Activated CD4-positive, alpha-beta memory T cell treated with anti-CD3 and anti-CD28 coated beads for 36 hours (primary cell): ENCODE measurements at regions not wholly inside any gene's neighbourhood (a gene's known extent, or its start where the extent isn't known, plus 50 kb on each side); places are given as distances from the start of the nearest gene placed in this dataset.

Experiments used
- CTCF ChIA-PET: fragments of 350-600 bp; sonication (Branson Sonifier 250); formaldehyde crosslinking; loops from one replicate; lab custom pipeline; 2021; ENCODE audit warnings: antibody characterized with exemption, inconsistent platforms; lab: Charles Lee
- POLR2A ChIA-PET: fragments of 350-600 bp; sonication (Branson Sonifier 250); formaldehyde crosslinking; loops from one replicate; lab custom pipeline; 2021; ENCODE audit warnings: antibody characterized with exemption; lab: Charles Lee
- DNase-seq: peaks from one replicate; pipeline ENCODE4 v3.0.0-alpha.2; 2020
- H3K27ac Mint-ChIP-seq: one replicate; pipeline ENCODE4 v1.8.0; 2021; ENCODE audit warnings: mixed read lengths
- H3K27me3 Mint-ChIP-seq: one replicate; pipeline ENCODE4 v1.8.0; 2021; ENCODE audit warnings: mixed read lengths
- H3K36me3 Mint-ChIP-seq: one replicate; pipeline ENCODE4 v1.8.0; 2021; ENCODE audit warnings: mixed read lengths
- H3K4me1 Mint-ChIP-seq: one replicate; pipeline ENCODE4 v1.8.0; 2021; ENCODE audit warnings: low read depth, mixed read lengths
- H3K4me3 Mint-ChIP-seq: one replicate; pipeline ENCODE4 v1.8.0; 2021; ENCODE audit warnings: mild to moderate bottlenecking, mixed read lengths
- H3K9me3 Mint-ChIP-seq: one replicate; pipeline ENCODE4 v1.8.0; 2021; ENCODE audit warnings: mixed read lengths
- intact Hi-C: fragments of 100-400 bp; cut with micrococcal nuclease; formaldehyde crosslinking; loops from one replicate; pipeline ENCODE4 v1.15.1; 2023

GRCh38 chr22:48857202-48857805, 970.4 kb downstream of the BRD1 start:
- Mint-ChIP-seq H3K4me1 (no peaks in the 10 kb centered on the region), H3K36me3 (no peaks in the 10 kb centered on the region), H3K27me3 (peaks cover 9% of the 10 kb centered on the region), H3K9me3 (no peaks in the 10 kb centered on the region), H3K4me3 (no peak overlapping the region), H3K27ac (no peak overlapping the region)
- DNase-seq: no peak
- CTCF ChIA-PET: no interaction called here
- POLR2A ChIA-PET: no interaction called here
- intact Hi-C loops: no loop called here

- ChIA-PET CTCF (no interaction called here), POLR2A (no interaction called here)
- Mint-ChIP-seq H3K4me1 (no peaks in the 10 kb centered on the region), H3K9me3 (no peaks in the 10 kb centered on the region), H3K27me3 (peaks cover 9% of the 10 kb centered on the region), H3K27ac (no peak overlapping the region), H3K4me3 (no peak overlapping the region), H3K36me3 (no peaks in the 10 kb centered on the region)
- intact Hi-C loops: no loop called here
- DNase-seq: no peak
These were observed 971.4 kb downstream of the BRD1 start for GRCh38 chr22:48856308-48856615.

- ChIA-PET CTCF (no interaction called here), POLR2A (no interaction called here)
- Mint-ChIP-seq H3K4me3 (no peak overlapping the region), H3K27ac (no peak overlapping the region), H3K4me1 (no peaks in the 10 kb centered on the region), H3K36me3 (no peaks in the 10 kb centered on the region), H3K27me3 (peaks cover 9% of the 10 kb centered on the region), H3K9me3 (no peaks in the 10 kb centered on the region)
- no peak for DNase-seq
- intact Hi-C loops: no loop called here
These were observed 971.9 kb downstream of the BRD1 start for GRCh38 chr22:48855593-48856307.

GRCh38 chr22:48855013-48855412, 972.7 kb downstream of the BRD1 start:
- Mint-ChIP-seq H3K36me3 (no peaks in the 10 kb centered on the region), H3K9me3 (no peaks in the 10 kb centered on the region), H3K27me3 (peaks cover 9% of the 10 kb centered on the region), H3K4me3 (no peak overlapping the region), H3K27ac (no peak overlapping the region), H3K4me1 (no peaks in the 10 kb centered on the region)
- CTCF ChIA-PET: no interaction called here
- DNase-seq: no peak
- intact Hi-C loops: no loop called here
- POLR2A ChIA-PET: no interaction called here

- no peaks in the 10 kb centered on the region for H3K9me3 Mint-ChIP-seq
- no peaks in the 10 kb centered on the region for H3K36me3 Mint-ChIP-seq
- H3K27me3 Mint-ChIP-seq: peaks cover 5% of the 10 kb centered on the region
- H3K27ac Mint-ChIP-seq: no peak overlapping the region
- no peaks in the 10 kb centered on the region for H3K4me1 Mint-ChIP-seq
- H3K4me3 Mint-ChIP-seq: no peak overlapping the region
- CTCF ChIA-PET: no interaction called here
- intact Hi-C loops: no loop called here
- POLR2A ChIA-PET: no interaction called here
- DNase-seq: no peak
These were observed 973.9 kb downstream of the BRD1 start for GRCh38 chr22:48853627-48854240.

- Mint-ChIP-seq H3K27ac (no peak overlapping the region), H3K4me1 (no peaks in the 10 kb centered on the region), H3K9me3 (no peaks in the 10 kb centered on the region), H3K4me3 (no peak overlapping the region), H3K36me3 (no peaks in the 10 kb centered on the region), H3K27me3 (peaks cover 4% of the 10 kb centered on the region)
- CTCF ChIA-PET: no interaction called here
- no peak for DNase-seq
- intact Hi-C loops: no loop called here
- POLR2A ChIA-PET: no interaction called here
These were observed 975.6 kb downstream of the BRD1 start for GRCh38 chr22:48851933-48852549.

GRCh38 chr22:48850658-48851287, 976.9 kb downstream of the BRD1 start:
- Mint-ChIP-seq H3K4me3 (no peak overlapping the region), H3K36me3 (no peaks in the 10 kb centered on the region), H3K27me3 (peaks cover 6% of the 10 kb centered on the region), H3K27ac (no peak overlapping the region), H3K4me1 (no peaks in the 10 kb centered on the region), H3K9me3 (no peaks in the 10 kb centered on the region)
- no peak for DNase-seq
- intact Hi-C loops: no loop called here
- CTCF ChIA-PET: no interaction called here
- POLR2A ChIA-PET: no interaction called here

GRCh38 chr22:48849963-48850657, 977.6 kb downstream of the BRD1 start:
- Mint-ChIP-seq H3K9me3 (no peaks in the 10 kb centered on the region), H3K36me3 (no peaks in the 10 kb centered on the region), H3K27me3 (peaks cover 6% of the 10 kb centered on the region), H3K4me1 (no peaks in the 10 kb centered on the region), H3K4me3 (no peak overlapping the region), H3K27ac (no peak overlapping the region)
- intact Hi-C loops: no loop called here
- CTCF ChIA-PET: no interaction called here
- POLR2A ChIA-PET: no interaction called here
- DNase-seq: no peak

- CTCF ChIA-PET: no interaction called here
- Mint-ChIP-seq H3K27me3 (peaks cover 9% of the 10 kb centered on the region), H3K4me3 (no peak overlapping the region), H3K4me1 (no peaks in the 10 kb centered on the region), H3K9me3 (no peaks in the 10 kb centered on the region), H3K36me3 (no peaks in the 10 kb centered on the region), H3K27ac (no peak overlapping the region)
- POLR2A ChIA-PET: no interaction called here
- no peak for DNase-seq
- intact Hi-C loops: no loop called here
These were observed 978.3 kb downstream of the BRD1 start for GRCh38 chr22:48849219-48849912.

- no peak for DNase-seq
- Mint-ChIP-seq H3K4me1 (no peaks in the 10 kb centered on the region), H3K4me3 (no peak overlapping the region), H3K9me3 (no peaks in the 10 kb centered on the region), H3K36me3 (no peaks in the 10 kb centered on the region), H3K27me3 (peaks cover 11% of the 10 kb centered on the region), H3K27ac (no peak overlapping the region)
- ChIA-PET POLR2A (no interaction called here), CTCF (no interaction called here)
- intact Hi-C loops: no loop called here
These were observed 981.5 kb downstream of the BRD1 start for GRCh38 chr22:48846200-48846599.

GRCh38 chr22:48845356-48845936, 982.2 kb downstream of the BRD1 start:
- POLR2A ChIA-PET: no interaction called here
- DNase-seq: no peak
- Mint-ChIP-seq H3K36me3 (no peaks in the 10 kb centered on the region), H3K27ac (no peak overlapping the region), H3K27me3 (peaks cover 11% of the 10 kb centered on the region), H3K9me3 (no peaks in the 10 kb centered on the region), H3K4me3 (no peak overlapping the region), H3K4me1 (no peaks in the 10 kb centered on the region)
- CTCF ChIA-PET: no interaction called here
- intact Hi-C loops: no loop called here
